ENCODE measurements at regions not wholly inside any gene's neighbourhood (a gene's known extent, or its start where the extent isn't known, plus 50 kb on each side); places are given as distances from the start of the nearest gene placed in this dataset.
"Not testable (repeated sequence)": the region's sequence is repeated elsewhere in the genome, so short reads cannot be mapped to it uniquely, and the experiment has no call there.

- H3K4me1 Mint-ChIP-seq (ENCODE audit: low read depth in 2 of 2) = no peaks in the 10 kb centered on the region
- ATAC-seq (replicated peaks) = no peak
- no peak overlapping the region for H3K27ac Mint-ChIP-seq
- peaks cover 13 to 42% of the 10 kb centered on the region in 2 donors for H3K9me3 Mint-ChIP-seq
- H3K36me3 Mint-ChIP-seq (ENCODE audit: insufficient read depth) = no peaks in the 10 kb centered on the region
- no peak overlapping the region for H3K4me3 Mint-ChIP-seq
- no peak for DNase-seq
- no peaks in the 10 kb centered on the region for H3K27me3 Mint-ChIP-seq
These were observed 1645.1 kb downstream of the REEP3 start for GRCh38 chr10:65166272-65166671.

GRCh38 chr10:65172249-65172648 lies 1651.0 kb downstream of the REEP3 start:
- no peak overlapping the region for H3K4me3 Mint-ChIP-seq

GRCh38 chr10:65176994-65177393 lies 1655.8 kb downstream of the REEP3 start:
- Mint-ChIP-seq H3K4me1 (ENCODE audit: low read depth in 2 of 2) (no peaks in the 10 kb centered on the region), H3K27ac (no peak overlapping the region), H3K4me3 (no peak overlapping the region), H3K9me3 (peaks cover 9 to 28% of the 10 kb centered on the region in 2 donors), H3K27me3 (no peaks in the 10 kb centered on the region), H3K36me3 (ENCODE audit: insufficient read depth) (no peaks in the 10 kb centered on the region)
- no peak for ATAC-seq (replicated peaks)
- DNase-seq = no peak

More at GRCh38 chr10:65172249-65172648, 1651.0 kb downstream of the REEP3 start:
- no peaks in the 10 kb centered on the region for H3K27me3 Mint-ChIP-seq
- no peak for DNase-seq
- ATAC-seq (replicated peaks) = no peak
- H3K36me3 Mint-ChIP-seq (ENCODE audit: insufficient read depth) = no peaks in the 10 kb centered on the region
- peaks cover 15 to 41% of the 10 kb centered on the region in 2 donors for H3K9me3 Mint-ChIP-seq
- H3K27ac Mint-ChIP-seq = no peak overlapping the region
- H3K4me1 Mint-ChIP-seq (ENCODE audit: low read depth in 2 of 2) = no peaks in the 10 kb centered on the region

- Mint-ChIP-seq H3K27ac (no peak overlapping the region), H3K4me3 (no peak overlapping the region), H3K9me3 (peaks cover 5 to 20% of the 10 kb centered on the region in 2 donors), H3K4me1 (ENCODE audit: low read depth in 2 of 2) (no peaks in the 10 kb centered on the region), H3K27me3 (no peaks in the 10 kb centered on the region), H3K36me3 (ENCODE audit: insufficient read depth) (no peaks in the 10 kb centered on the region)
- DNase-seq = no peak
- ATAC-seq (replicated peaks) = no peak
These were observed 1662.0 kb downstream of the REEP3 start for GRCh38 chr10:65183236-65183635.

- H3K36me3 Mint-ChIP-seq (ENCODE audit: insufficient read depth); H3K9me3 Mint-ChIP-seq; ATAC-seq (replicated peaks); H3K4me1 Mint-ChIP-seq (ENCODE audit: low read depth in 2 of 2); DNase-seq; H3K4me3 Mint-ChIP-seq; H3K27me3 Mint-ChIP-seq; H3K27ac Mint-ChIP-seq: not testable (repeated sequence)
These were observed 1665.5 kb downstream of the REEP3 start for GRCh38 chr10:65186668-65187067.

- no peak overlapping the region for H3K27ac Mint-ChIP-seq
These were observed 1672.9 kb downstream of the REEP3 start for GRCh38 chr10:65194126-65194525.

GRCh38 chr10:65194555-65194954 lies 1673.4 kb downstream of the REEP3 start:
- ATAC-seq (replicated peaks) = no peak
- Mint-ChIP-seq H3K9me3 (peaks cover 1 to 6% of the 10 kb centered on the region in 2 donors), H3K4me1 (ENCODE audit: low read depth in 2 of 2) (no peaks in the 10 kb centered on the region), H3K36me3 (ENCODE audit: insufficient read depth) (no peaks in the 10 kb centered on the region), H3K27me3 (no peaks in the 10 kb centered on the region), H3K4me3 (no peak overlapping the region), H3K27ac (no peak overlapping the region)
- DNase-seq = no peak

More at GRCh38 chr10:65194126-65194525, 1672.9 kb downstream of the REEP3 start:
- DNase-seq = no peak
- Mint-ChIP-seq H3K4me3 (no peak overlapping the region), H3K27me3 (no peaks in the 10 kb centered on the region), H3K4me1 (ENCODE audit: low read depth in 2 of 2) (no peaks in the 10 kb centered on the region), H3K9me3 (peaks cover 1 to 6% of the 10 kb centered on the region in 2 donors), H3K36me3 (ENCODE audit: insufficient read depth) (no peaks in the 10 kb centered on the region)
- no peak for ATAC-seq (replicated peaks)

- no peak for ATAC-seq (replicated peaks)
- Mint-ChIP-seq H3K4me1 (ENCODE audit: low read depth in 2 of 2) (no peaks in the 10 kb centered on the region), H3K27ac (no peak overlapping the region), H3K4me3 (no peak overlapping the region), H3K27me3 (no peaks in the 10 kb centered on the region), H3K36me3 (ENCODE audit: insufficient read depth) (no peaks in the 10 kb centered on the region), H3K9me3 (peaks cover 0 to 5% of the 10 kb centered on the region in 2 donors)
- DNase-seq = no peak
These were observed 1674.9 kb downstream of the REEP3 start for GRCh38 chr10:65196111-65196510.

GRCh38 chr10:65197935-65198334 lies 1676.7 kb downstream of the REEP3 start:
- H3K27me3 Mint-ChIP-seq = no peaks in the 10 kb centered on the region
- H3K36me3 Mint-ChIP-seq (ENCODE audit: insufficient read depth) = no peaks in the 10 kb centered on the region
- ATAC-seq (replicated peaks) (no peak), DNase-seq (no peak)
- no peaks in the 10 kb centered on the region for H3K4me1 Mint-ChIP-seq (ENCODE audit: low read depth in 2 of 2)
- H3K27ac Mint-ChIP-seq = no peak overlapping the region
- no peak overlapping the region for H3K4me3 Mint-ChIP-seq
- H3K9me3 Mint-ChIP-seq = peaks cover 0 to 6% of the 10 kb centered on the region in 2 donors

GRCh38 chr10:65201491-65201890 lies 1680.3 kb downstream of the REEP3 start:
- H3K27ac Mint-ChIP-seq = no peak overlapping the region
- H3K4me1 Mint-ChIP-seq (ENCODE audit: low read depth in 2 of 2) = no peaks in the 10 kb centered on the region
- no peaks in the 10 kb centered on the region for H3K36me3 Mint-ChIP-seq (ENCODE audit: insufficient read depth)
- no peak for DNase-seq
- no peak for ATAC-seq (replicated peaks)
- peaks cover 0 to 6% of the 10 kb centered on the region in 2 donors for H3K9me3 Mint-ChIP-seq
- no peak overlapping the region for H3K4me3 Mint-ChIP-seq
- no peaks in the 10 kb centered on the region for H3K27me3 Mint-ChIP-seq

GRCh38 chr10:65204999-65205398 lies 1683.8 kb downstream of the REEP3 start:
- H3K9me3 Mint-ChIP-seq = peaks cover 0 to 6% of the 10 kb centered on the region in 2 donors
- ATAC-seq (replicated peaks) (no peak), DNase-seq (no peak)
- H3K27ac Mint-ChIP-seq = no peak overlapping the region
- H3K4me3 Mint-ChIP-seq = no peak overlapping the region
- no peaks in the 10 kb centered on the region for H3K36me3 Mint-ChIP-seq (ENCODE audit: insufficient read depth)
- no peaks in the 10 kb centered on the region for H3K4me1 Mint-ChIP-seq (ENCODE audit: low read depth in 2 of 2)
- H3K27me3 Mint-ChIP-seq = no peaks in the 10 kb centered on the region

- Mint-ChIP-seq H3K4me1 (ENCODE audit: low read depth in 2 of 2) (no peaks in the 10 kb centered on the region), H3K27ac (no peak overlapping the region), H3K27me3 (no peaks in the 10 kb centered on the region), H3K9me3 (peaks cover 0 to 9% of the 10 kb centered on the region in 2 donors), H3K36me3 (ENCODE audit: insufficient read depth) (no peaks in the 10 kb centered on the region), H3K4me3 (no peak overlapping the region)
- DNase-seq (no peak), ATAC-seq (replicated peaks) (no peak)
These were observed 1692.0 kb downstream of the REEP3 start for GRCh38 chr10:65213170-65213569.

GRCh38 chr10:65219444-65219843 lies 1698.2 kb downstream of the REEP3 start:
- H3K27me3 Mint-ChIP-seq = no peaks in the 10 kb centered on the region
- ATAC-seq (replicated peaks) = no peak
- H3K4me1 Mint-ChIP-seq (ENCODE audit: low read depth in 2 of 2) = no peaks in the 10 kb centered on the region
- no peak overlapping the region for H3K4me3 Mint-ChIP-seq
- no peak for DNase-seq
- no peak overlapping the region for H3K27ac Mint-ChIP-seq
- H3K9me3 Mint-ChIP-seq = peaks cover 4 to 14% of the 10 kb centered on the region in 2 donors
- no peaks in the 10 kb centered on the region for H3K36me3 Mint-ChIP-seq (ENCODE audit: insufficient read depth)

- Mint-ChIP-seq H3K4me3 (no peak overlapping the region), H3K9me3 (peaks cover 0 to 11% of the 10 kb centered on the region in 2 donors), H3K27ac (no peak overlapping the region), H3K4me1 (ENCODE audit: low read depth in 2 of 2) (no peaks in the 10 kb centered on the region), H3K36me3 (ENCODE audit: insufficient read depth) (no peaks in the 10 kb centered on the region), H3K27me3 (no peaks in the 10 kb centered on the region)
- ATAC-seq (replicated peaks) = no peak
- no peak for DNase-seq
These were observed 1694.7 kb upstream of the LRRTM3 start for GRCh38 chr10:65231148-65231547.

- Mint-ChIP-seq H3K9me3 (peaks cover 0 to 9% of the 10 kb centered on the region in 2 donors), H3K4me1 (ENCODE audit: low read depth in 2 of 2) (no peaks in the 10 kb centered on the region), H3K27me3 (no peaks in the 10 kb centered on the region), H3K27ac (no peak overlapping the region), H3K4me3 (no peak overlapping the region), H3K36me3 (ENCODE audit: insufficient read depth) (no peaks in the 10 kb centered on the region)
- ATAC-seq (replicated peaks) (no peak), DNase-seq (no peak)
These were observed 1691.6 kb upstream of the LRRTM3 start for GRCh38 chr10:65234261-65234660.

All from effector memory CD8-positive, alpha-beta T cell (primary cell).